ENCODE measurements at regions not wholly inside any gene's neighbourhood (a gene's known extent, or its start where the extent isn't known, plus 50 kb on each side); places are given as distances from the start of the nearest gene placed in this dataset.
"Not testable (repeated sequence)": the region's sequence is repeated elsewhere in the genome, so short reads cannot be mapped to it uniquely, and the experiment has no call there.

GRCh38 chr9:105119156-105119555 is 125.3 kb upstream of the SLC44A1 start (continued):
- TF ChIP-seq ZNF416 (tag by site-specific recombination; IDR thresholded peaks at IDR 0.05), result no peak

- CTCF ChIA-PET, result interaction anchor here (0.7 to 1.1 kb wide), 3 partner anchors 40 to 294 kb away, joined by 3 to 4 read pairs (median 4); no protein-coding TSS in a partner anchor
- no peaks in the 10 kb centered on the region for H3K9me3 ChIP-seq (ENCODE audit: control insufficient read depth, insufficient read depth, low read depth, low read length)
- H3K27ac ChIP-seq (ENCODE audit: extremely low read depth, low read depth, low read length), result no peak overlapping the region
- no peak overlapping the region for H3K4me3 ChIP-seq (ENCODE audit: low read depth, low read length)
- no peaks in the 10 kb centered on the region for H3K4me1 ChIP-seq (ENCODE audit: control insufficient read depth, insufficient read depth, low read length)
- POLR2A ChIA-PET, result no interaction called here
- peak; percentile 60; the same call in 1 of the 2 replicates for TF ChIP-seq ZNF677 (tag by site-specific recombination; IDR thresholded peaks at IDR 0.05)
- TF ChIP-seq SETDB1 (IDR thresholded peaks at IDR 0.05; ENCODE audit: insufficient read length, low read length), result no peak
- H3K36me3 ChIP-seq (ENCODE audit: control insufficient read depth in 2 of 2, insufficient read depth in 1 of 2, low read length in 2 of 2), result no peaks in the 10 kb centered on the region
Measured at GRCh38 chr9:105121861-105122430, 122.5 kb upstream of the SLC44A1 start.

DNA sequence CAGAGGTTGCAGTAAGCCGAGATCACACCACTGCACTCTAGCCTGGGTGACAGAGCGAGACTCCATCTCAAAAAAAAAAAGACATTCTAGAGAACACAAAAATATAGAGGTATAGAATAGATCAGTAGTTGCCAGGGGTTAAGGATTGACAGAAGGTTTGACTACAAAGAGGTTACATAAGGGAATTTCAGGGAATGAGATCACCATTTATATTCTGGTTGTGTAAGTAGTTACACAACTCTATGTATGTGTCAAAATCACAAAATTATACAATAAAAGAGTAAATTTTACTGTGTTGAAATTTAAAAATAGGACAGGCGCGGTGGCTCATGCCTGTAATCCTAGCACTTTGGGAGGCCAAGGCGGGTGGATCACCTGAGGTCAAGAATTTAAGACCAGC is 119.9 kb upstream of the SLC44A1 start:
- CTCF ChIA-PET, result not testable (repeated sequence)
- POLR2A ChIA-PET, result interaction anchor here (0.6 kb wide), 1 partner anchor 259 kb away, joined by 3 read pairs; no protein-coding TSS in a partner anchor

DNA sequence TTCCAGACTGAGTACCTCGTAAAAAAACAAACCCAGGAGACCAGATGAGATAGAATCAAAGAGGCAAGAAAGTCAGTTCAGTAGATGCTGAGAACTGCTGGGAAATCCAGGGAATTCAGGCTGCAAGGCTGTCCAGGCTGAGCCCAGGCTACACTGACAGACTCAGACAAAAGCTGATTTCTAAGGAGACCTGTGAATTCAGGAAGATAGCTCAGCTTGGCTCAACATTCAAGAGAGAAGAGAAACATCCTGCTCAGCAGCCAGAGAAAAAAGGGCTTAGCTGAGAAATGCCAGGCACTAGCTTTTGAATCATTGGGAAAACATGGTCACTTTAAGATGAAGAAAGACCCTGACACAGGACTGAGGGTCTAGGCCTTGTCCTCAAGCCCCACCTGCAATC is 118.2 kb upstream of the SLC44A1 start:
- Histone ChIP-seq H3K4me3 (ENCODE audit: low read depth, low read length) (no peak overlapping the region), H3K4me1 (ENCODE audit: control insufficient read depth, insufficient read depth, low read length) (no peaks in the 10 kb centered on the region), H3K27ac (ENCODE audit: extremely low read depth, low read depth, low read length) (no peak overlapping the region), H3K9me3 (ENCODE audit: control insufficient read depth, insufficient read depth, low read depth, low read length) (no peaks in the 10 kb centered on the region), H3K36me3 (ENCODE audit: control insufficient read depth in 2 of 2, insufficient read depth in 1 of 2, low read length in 2 of 2) (no peaks in the 10 kb centered on the region)
- ChIA-PET POLR2A (no interaction called here), CTCF (interaction anchor here (0.6 kb wide), 1 partner anchor 263 kb away, joined by 3 read pairs; no protein-coding TSS in a partner anchor)
- TF ChIP-seq ZNF391 (tag by site-specific recombination; IDR thresholded peaks at IDR 0.05; ENCODE audit: borderline replicate concordance, low read depth), result no peak
- no peak for TF ChIP-seq ZNF16 (tag by site-specific recombination; IDR thresholded peaks at IDR 0.05; ENCODE audit: low read depth)
- no peak for TF ChIP-seq ZNF248 (tag by site-specific recombination; IDR thresholded peaks at IDR 0.05)
- no peak for TF ChIP-seq ZNF404 (tag by site-specific recombination; IDR thresholded peaks at IDR 0.05)
- TF ChIP-seq HOXC10 (CRISPR knock-in tag; IDR thresholded peaks at IDR 0.05), result no peak
- TF ChIP-seq ZNF701 (tag by site-specific recombination; IDR thresholded peaks at IDR 0.05), result no peak
- no peak for TF ChIP-seq ZNF366 (tag by site-specific recombination; conservative IDR thresholded peaks at IDR 0.05)
- no peak for TF ChIP-seq HOXA7 (CRISPR knock-in tag; IDR thresholded peaks at IDR 0.05; ENCODE audit: borderline replicate concordance)

More for the DNA sequence above, 119.9 kb upstream of the SLC44A1 start:
- not testable (repeated sequence) for H3K9me3 ChIP-seq (ENCODE audit: control insufficient read depth, insufficient read depth, low read depth, low read length); H3K4me3 ChIP-seq (ENCODE audit: low read depth, low read length); H3K4me1 ChIP-seq (ENCODE audit: control insufficient read depth, insufficient read depth, low read length); H3K36me3 ChIP-seq (ENCODE audit: control insufficient read depth in 2 of 2, insufficient read depth in 1 of 2, low read length in 2 of 2); H3K27ac ChIP-seq (ENCODE audit: extremely low read depth, low read depth, low read length)

GRCh38 chr9:105127863-105128220 is 116.6 kb upstream of the SLC44A1 start:
- ChIA-PET POLR2A (no interaction called here), CTCF (interaction anchor here (0.5 kb wide), 1 partner anchor 347 kb away, joined by 4 read pairs; no protein-coding TSS in a partner anchor)
- Histone ChIP-seq H3K4me3 (ENCODE audit: low read depth, low read length) (no peak overlapping the region), H3K9me3 (ENCODE audit: control insufficient read depth, insufficient read depth, low read depth, low read length) (no peaks in the 10 kb centered on the region), H3K36me3 (ENCODE audit: control insufficient read depth in 2 of 2, insufficient read depth in 1 of 2, low read length in 2 of 2) (no peaks in the 10 kb centered on the region), H3K27ac (ENCODE audit: extremely low read depth, low read depth, low read length) (no peak overlapping the region), H3K4me1 (ENCODE audit: control insufficient read depth, insufficient read depth, low read length) (no peaks in the 10 kb centered on the region)
- no peak for TF ChIP-seq ZSCAN16 (tag by site-specific recombination; IDR thresholded peaks at IDR 0.05)
- TF ChIP-seq, protein P1, sequence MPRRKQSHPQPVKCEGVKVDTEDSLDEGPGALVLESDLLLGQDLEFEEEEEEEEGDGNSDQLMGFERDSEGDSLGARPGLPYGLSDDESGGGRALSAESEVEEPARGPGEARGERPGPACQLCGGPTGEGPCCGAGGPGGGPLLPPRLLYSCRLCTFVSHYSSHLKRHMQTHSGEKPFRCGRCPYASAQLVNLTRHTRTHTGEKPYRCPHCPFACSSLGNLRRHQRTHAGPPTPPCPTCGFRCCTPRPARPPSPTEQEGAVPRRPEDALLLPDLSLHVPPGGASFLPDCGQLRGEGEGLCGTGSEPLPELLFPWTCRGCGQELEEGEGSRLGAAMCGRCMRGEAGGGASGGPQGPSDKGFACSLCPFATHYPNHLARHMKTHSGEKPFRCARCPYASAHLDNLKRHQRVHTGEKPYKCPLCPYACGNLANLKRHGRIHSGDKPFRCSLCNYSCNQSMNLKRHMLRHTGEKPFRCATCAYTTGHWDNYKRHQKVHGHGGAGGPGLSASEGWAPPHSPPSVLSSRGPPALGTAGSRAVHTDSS (tag by site-specific recombination; IDR thresholded peaks at IDR 0.05), result no peak
- no peak for TF ChIP-seq ZNF184 (tag by site-specific recombination; IDR thresholded peaks at IDR 0.05)
- no peak for TF ChIP-seq ZNF433 (tag by site-specific recombination; IDR thresholded peaks at IDR 0.05; ENCODE audit: low read depth)
- no peak for TF ChIP-seq ZNF10 (tag by site-specific recombination; IDR thresholded peaks at IDR 0.05)
- TF ChIP-seq ZNF558 (tag by site-specific recombination; IDR thresholded peaks at IDR 0.05), result no peak
- TF ChIP-seq ZNF843 (tag by site-specific recombination; IDR thresholded peaks at IDR 0.05), result no peak
- TF ChIP-seq RBAK (tag by site-specific recombination; IDR thresholded peaks at IDR 0.05), result no peak
- TF ChIP-seq TRIM28 (IDR thresholded peaks at IDR 0.05; ENCODE audit: borderline replicate concordance, low read length), result no peak
- TF ChIP-seq ZNF580 (tag by site-specific recombination; IDR thresholded peaks at IDR 0.05), result no peak
- no peak for TF ChIP-seq MZF1 (tag by site-specific recombination; IDR thresholded peaks at IDR 0.05; ENCODE audit: borderline replicate concordance)
- no peak for TF ChIP-seq KLF1 (tag by site-specific recombination; IDR thresholded peaks at IDR 0.05)
- TF ChIP-seq, protein P2, sequence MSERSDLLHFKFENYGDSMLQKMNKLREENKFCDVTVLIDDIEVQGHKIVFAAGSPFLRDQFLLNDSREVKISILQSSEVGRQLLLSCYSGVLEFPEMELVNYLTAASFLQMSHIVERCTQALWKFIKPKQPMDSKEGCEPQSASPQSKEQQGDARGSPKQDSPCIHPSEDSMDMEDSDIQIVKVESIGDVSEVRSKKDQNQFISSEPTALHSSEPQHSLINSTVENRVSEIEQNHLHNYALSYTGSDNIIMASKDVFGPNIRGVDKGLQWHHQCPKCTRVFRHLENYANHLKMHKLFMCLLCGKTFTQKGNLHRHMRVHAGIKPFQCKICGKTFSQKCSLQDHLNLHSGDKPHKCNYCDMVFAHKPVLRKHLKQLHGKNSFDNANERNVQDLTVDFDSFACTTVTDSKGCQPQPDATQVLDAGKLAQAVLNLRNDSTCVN (tag by site-specific recombination; optimal IDR thresholded peaks at IDR 0.05), result no peak
- TF ChIP-seq ZBTB8A (tag by site-specific recombination; IDR thresholded peaks at IDR 0.05), result no peak
- TF ChIP-seq ZBTB7A (tag by site-specific recombination; IDR thresholded peaks at IDR 0.05; ENCODE audit: low read depth), result no peak
- TF ChIP-seq ZNF76 (tag by site-specific recombination; IDR thresholded peaks at IDR 0.05; ENCODE audit: borderline replicate concordance, low read depth), result no peak
